ENCODE measurements at regions not wholly inside any gene's neighbourhood (a gene's known extent, or its start where the extent isn't known, plus 50 kb on each side); places are given as distances from the start of the nearest gene placed in this dataset.
A peak's percentile ranks its signal among the peaks of the same experiment; 100 is the strongest.

DNA sequence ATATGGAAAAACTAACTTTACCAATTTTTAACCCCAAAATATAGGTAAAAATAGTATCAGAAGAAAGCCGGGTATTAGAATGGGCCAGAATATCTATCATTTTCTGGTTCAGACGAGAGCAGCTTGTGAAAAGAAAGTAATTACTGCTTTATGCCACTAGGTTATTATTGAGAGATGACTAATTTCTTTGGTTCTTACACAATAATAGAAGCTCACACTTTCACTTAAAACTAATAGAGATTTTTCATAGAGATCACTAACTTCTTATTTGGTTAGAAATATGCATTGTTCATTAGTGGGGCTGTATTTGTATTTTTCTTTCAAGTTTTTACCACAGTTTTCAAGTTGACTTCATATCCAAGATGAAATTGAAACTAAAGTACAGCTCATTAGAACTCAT lies 1241.2 kb upstream of the FLRT2 start:
- H3K4me3 ChIP-seq (replicated peaks; ENCODE audit: low read depth, low read length): no peak overlapping the region
- DNase-seq (ENCODE audit: low read depth): peak; percentile 4
- TF ChIP-seq, protein P1, sequence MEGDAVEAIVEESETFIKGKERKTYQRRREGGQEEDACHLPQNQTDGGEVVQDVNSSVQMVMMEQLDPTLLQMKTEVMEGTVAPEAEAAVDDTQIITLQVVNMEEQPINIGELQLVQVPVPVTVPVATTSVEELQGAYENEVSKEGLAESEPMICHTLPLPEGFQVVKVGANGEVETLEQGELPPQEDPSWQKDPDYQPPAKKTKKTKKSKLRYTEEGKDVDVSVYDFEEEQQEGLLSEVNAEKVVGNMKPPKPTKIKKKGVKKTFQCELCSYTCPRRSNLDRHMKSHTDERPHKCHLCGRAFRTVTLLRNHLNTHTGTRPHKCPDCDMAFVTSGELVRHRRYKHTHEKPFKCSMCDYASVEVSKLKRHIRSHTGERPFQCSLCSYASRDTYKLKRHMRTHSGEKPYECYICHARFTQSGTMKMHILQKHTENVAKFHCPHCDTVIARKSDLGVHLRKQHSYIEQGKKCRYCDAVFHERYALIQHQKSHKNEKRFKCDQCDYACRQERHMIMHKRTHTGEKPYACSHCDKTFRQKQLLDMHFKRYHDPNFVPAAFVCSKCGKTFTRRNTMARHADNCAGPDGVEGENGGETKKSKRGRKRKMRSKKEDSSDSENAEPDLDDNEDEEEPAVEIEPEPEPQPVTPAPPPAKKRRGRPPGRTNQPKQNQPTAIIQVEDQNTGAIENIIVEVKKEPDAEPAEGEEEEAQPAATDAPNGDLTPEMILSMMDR (IDR thresholded peaks at IDR 0.05; ENCODE audit: low read length, missing control alignments): no peak

DNA sequence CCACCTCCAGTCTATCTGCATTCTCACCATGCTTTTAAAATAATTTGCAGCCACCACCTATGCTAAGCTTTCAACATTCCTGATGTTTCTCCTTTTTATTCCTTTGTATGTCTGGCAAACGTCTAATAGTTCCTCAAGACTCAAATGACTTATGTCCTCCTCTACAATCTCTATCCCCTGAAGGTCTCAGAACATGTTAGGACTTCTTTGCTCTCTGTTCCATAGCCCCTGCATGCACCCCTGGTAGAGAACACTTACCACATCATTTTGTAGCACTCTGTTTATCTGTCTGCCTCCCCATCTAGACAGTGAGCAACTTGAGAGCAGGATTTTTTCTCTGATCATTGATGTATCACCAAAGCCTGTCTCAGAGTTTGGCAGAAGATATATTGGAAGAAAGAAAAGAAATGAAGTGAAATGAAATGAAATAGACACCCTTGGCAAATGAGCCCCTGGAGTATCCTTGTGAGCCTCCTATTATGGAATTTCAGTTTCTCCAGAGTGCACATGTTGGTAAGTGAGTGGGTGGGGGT lies 1231.2 kb upstream of the FLRT2 start:
- TF ChIP-seq, protein P1 (IDR thresholded peaks at IDR 0.05; ENCODE audit: low read length, missing control alignments): no peak
- no peak for DNase-seq (ENCODE audit: low read depth)
- no peak overlapping the region for H3K4me3 ChIP-seq (replicated peaks; ENCODE audit: low read depth, low read length)

DNA sequence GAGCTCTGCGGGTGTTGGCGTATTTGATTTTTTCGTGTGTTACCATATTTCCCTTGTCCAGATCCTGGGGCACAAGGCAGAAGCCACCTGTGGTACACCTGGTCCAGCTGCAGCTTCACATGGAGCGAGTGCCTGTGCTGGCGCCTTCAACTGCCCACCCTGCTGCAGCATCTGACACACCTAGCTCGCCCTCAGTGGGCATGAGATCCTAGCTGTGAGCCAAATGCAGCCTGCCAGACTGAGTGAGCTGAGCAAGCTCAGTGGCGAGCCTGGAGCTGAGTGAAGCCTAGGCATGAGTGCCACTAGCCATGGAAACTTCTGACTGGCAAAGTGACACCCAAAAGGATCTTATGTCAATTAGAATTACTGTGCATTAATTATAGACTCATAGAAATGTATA lies 1226.8 kb upstream of the FLRT2 start:
- H3K4me3 ChIP-seq (replicated peaks; ENCODE audit: low read depth, low read length): no peak overlapping the region
- DNase-seq (ENCODE audit: low read depth): no peak
- TF ChIP-seq, protein P1 (IDR thresholded peaks at IDR 0.05; ENCODE audit: low read length, missing control alignments): no peak

DNA sequence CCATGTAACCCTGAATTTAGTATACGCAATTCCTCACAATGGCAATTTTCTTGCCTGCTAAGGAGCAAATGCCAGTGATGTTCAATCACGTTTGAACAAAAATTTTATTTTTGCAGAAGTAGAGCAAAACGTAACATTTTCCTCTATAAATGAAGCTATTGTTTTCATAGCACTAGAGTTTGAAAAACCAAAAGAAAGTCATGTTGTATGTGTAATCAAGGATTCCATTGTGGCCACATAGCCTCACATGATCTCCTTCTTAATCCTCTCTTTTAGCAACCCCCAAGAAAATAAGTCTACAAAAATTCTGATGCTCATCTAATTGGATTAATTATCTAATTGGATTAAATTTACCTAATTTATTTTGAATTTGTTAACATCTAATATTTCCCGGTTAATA lies 1217.4 kb upstream of the FLRT2 start:
- TF ChIP-seq, protein P1 (IDR thresholded peaks at IDR 0.05; ENCODE audit: low read length, missing control alignments): no peak
- no peak overlapping the region for H3K4me3 ChIP-seq (replicated peaks; ENCODE audit: low read depth, low read length)
- no peak for DNase-seq (ENCODE audit: low read depth)

DNA sequence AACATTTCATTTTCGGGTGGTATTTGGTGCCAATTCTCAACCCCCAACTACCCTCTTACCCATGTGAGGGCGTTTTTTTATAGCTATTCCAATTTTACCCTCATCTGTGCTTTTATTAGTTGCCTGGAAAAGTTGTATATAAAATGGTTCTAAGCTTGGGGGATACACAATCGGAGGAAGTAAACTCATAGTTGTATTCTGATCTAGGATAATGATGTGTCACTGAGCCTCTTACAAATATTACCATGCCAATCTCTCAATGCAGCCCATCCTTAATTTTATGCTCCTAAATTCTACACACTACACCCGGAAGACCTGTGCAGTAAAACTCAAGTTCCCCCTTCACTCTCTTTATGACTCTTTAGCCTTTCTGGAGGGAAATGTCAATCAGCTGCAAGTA lies 1206.5 kb upstream of the FLRT2 start:
- no peak for DNase-seq (ENCODE audit: low read depth)
- TF ChIP-seq, protein P1 (IDR thresholded peaks at IDR 0.05; ENCODE audit: low read length, missing control alignments): no peak

DNA sequence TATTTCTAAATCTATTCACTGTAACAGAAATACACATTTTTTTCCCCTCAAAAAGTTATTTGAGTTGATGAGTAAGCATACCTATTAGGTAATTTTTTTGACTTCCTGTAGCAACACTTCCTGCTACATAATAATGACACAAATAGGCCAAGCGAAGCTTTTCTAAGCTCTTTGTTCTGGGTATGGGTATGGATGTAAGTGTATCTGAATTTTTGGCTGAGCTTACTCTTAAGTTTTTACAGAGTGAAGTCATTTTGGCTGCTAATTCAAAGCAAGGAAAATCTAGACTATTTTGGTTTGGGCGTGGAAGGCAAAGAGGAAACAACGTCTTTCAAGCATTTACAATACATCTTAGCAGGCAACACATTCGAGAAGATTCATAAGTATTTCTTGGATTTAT lies 1206.0 kb upstream of the FLRT2 start:
- peak; percentile 89 for DNase-seq (ENCODE audit: low read depth)
- TF ChIP-seq, protein P1 (IDR thresholded peaks at IDR 0.05; ENCODE audit: low read length, missing control alignments): no peak

More for the DNA sequence above, 1206.5 kb upstream of the FLRT2 start:
- no peak overlapping the region for H3K4me3 ChIP-seq (replicated peaks; ENCODE audit: low read depth, low read length)

DNA sequence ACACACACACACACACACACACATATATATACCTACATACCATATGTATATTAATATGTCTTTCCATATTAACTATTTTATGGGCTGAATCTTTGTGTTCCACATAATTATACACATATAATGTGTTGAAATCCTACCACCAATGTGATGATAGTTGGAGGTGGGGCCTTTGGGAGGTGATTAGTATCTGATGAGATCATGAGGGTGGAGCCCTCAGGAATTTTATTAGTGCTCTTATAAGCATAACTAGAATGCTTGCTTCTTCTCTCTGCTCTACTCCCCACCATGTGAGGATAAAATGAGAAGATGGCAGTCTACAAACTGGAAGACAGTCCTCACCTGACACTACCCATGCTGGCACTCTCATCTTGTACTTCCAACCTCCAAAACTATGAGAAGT lies 1193.5 kb upstream of the FLRT2 start:
- TF ChIP-seq, protein P1 (IDR thresholded peaks at IDR 0.05; ENCODE audit: low read length, missing control alignments): no peak
- no peak for DNase-seq (ENCODE audit: low read depth)
- no peak overlapping the region for H3K4me3 ChIP-seq (replicated peaks; ENCODE audit: low read depth, low read length)

More for the DNA sequence above, 1206.0 kb upstream of the FLRT2 start:
- H3K4me3 ChIP-seq (replicated peaks; ENCODE audit: low read depth, low read length): no peak overlapping the region

All from fibroblast of pulmonary artery (primary cell).